ENCODE measurements at regions not wholly inside any gene's neighbourhood (a gene's known extent, or its start where the extent isn't known, plus 50 kb on each side); places are given as distances from the start of the nearest gene placed in this dataset.

DNA sequence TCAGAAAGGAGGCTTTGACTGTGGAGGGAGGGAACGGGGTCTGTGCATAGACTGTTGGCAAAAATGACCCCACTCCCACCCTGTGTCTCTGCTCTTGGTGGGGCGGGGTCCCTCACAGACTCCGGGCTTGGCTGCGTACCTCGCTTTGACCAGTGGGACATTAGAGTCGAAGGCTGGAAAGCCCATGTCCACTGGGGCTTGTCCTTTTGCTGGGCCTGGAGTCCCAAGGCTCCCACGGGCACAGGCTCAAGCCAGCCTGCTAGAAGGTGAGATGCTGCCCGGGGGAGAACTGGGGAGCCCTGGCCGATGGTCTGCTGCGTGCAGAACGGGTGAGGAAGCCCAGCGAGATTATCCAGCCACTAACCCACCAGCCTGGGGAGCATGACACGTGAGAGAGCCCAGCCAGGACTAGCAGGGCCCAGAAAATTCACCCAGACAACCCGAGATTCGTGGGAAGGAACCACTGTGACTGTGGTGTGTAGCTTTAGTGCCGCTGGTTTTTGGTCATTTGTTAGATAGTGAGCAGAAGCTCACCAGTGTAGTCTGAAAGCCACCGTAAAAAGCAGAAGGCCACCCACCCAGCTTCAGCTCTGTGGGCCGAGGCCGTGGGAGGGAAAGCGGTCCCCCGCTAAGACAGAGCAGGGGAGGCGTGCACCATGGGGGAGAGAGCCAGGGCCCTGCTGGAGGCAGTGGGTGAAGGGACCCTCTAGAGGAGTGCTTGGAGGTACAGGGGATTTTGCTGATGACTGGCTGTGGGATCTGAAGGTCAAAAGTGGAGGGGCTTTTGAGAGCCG is 78.3 kb upstream of the C1orf174 start:
- no peak overlapping the region for H2BK20ac ChIP-seq (ENCODE audit: low read depth, low read length)
- ATAC-seq (ENCODE audit: low read depth) (no peak), DNase-seq (no peak)
- no peak overlapping the region for H2AFZ ChIP-seq (replicated peaks; ENCODE audit: low read length, poor library complexity)
- H3K27me3 ChIP-seq (ENCODE audit: control insufficient read depth, insufficient read depth, low read length), result no peaks in the 10 kb centered on the region
- no peak overlapping the region for H3K14ac ChIP-seq (replicated peaks; ENCODE audit: low read depth, low read length)
- POLR2A ChIA-PET (ENCODE audit: unreplicated experiment), result no interaction called here
- no peak overlapping the region for H4K8ac ChIP-seq (ENCODE audit: low read depth in 2 of 2, low read length in 2 of 2)
- no peak overlapping the region for H2AK5ac ChIP-seq (ENCODE audit: low read depth, low read length)
- H3K36me3 ChIP-seq (ENCODE audit: control insufficient read depth, insufficient read depth, low read length), result no peaks in the 10 kb centered on the region
- peaks cover 64% of the 10 kb centered on the region for H3K9me3 ChIP-seq (ENCODE audit: control insufficient read depth, insufficient read depth, low read length)
- H3K79me1 ChIP-seq (ENCODE audit: low read depth in 1 of 2, low read length in 2 of 2), result no peaks in the 10 kb centered on the region
- H4K5ac ChIP-seq (ENCODE audit: low read depth, low read length), result no peak overlapping the region
- H3K18ac ChIP-seq (ENCODE audit: low read depth, low read length), result no peak overlapping the region
- TF ChIP-seq, protein P1, sequence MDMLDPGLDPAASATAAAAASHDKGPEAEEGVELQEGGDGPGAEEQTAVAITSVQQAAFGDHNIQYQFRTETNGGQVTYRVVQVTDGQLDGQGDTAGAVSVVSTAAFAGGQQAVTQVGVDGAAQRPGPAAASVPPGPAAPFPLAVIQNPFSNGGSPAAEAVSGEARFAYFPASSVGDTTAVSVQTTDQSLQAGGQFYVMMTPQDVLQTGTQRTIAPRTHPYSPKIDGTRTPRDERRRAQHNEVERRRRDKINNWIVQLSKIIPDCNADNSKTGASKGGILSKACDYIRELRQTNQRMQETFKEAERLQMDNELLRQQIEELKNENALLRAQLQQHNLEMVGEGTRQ (IDR thresholded peaks at IDR 0.05; ENCODE audit: low read depth, low read length), result no peak
- TF ChIP-seq SMC3 (IDR thresholded peaks at IDR 0.05; ENCODE audit: low read depth, low read length) (no peak), CEBPB (IDR thresholded peaks at IDR 0.05; ENCODE audit: low read depth, low read length) (no peak), CHD1 (IDR thresholded peaks at IDR 0.05; ENCODE audit: low read depth, low read length) (no peak), RAD21 (IDR thresholded peaks at IDR 0.05; ENCODE audit: low read length) (no peak), MAZ (IDR thresholded peaks at IDR 0.05; ENCODE audit: borderline replicate concordance, low read depth, low read length) (no peak), NFE2L2 (IDR thresholded peaks at IDR 0.05; ENCODE audit: low read depth, low read length) (no peak), BHLHE40 (IDR thresholded peaks at IDR 0.05; ENCODE audit: low read depth, low read length) (no peak), MXI1 (IDR thresholded peaks at IDR 0.05; ENCODE audit: borderline replicate concordance, low read depth, low read length) (no peak), MAFK (IDR thresholded peaks at IDR 0.05; ENCODE audit: low read depth, low read length) (no peak), RCOR1 (IDR thresholded peaks at IDR 0.05; ENCODE audit: insufficient replicate concordance, low read length) (no peak), RFX5 (IDR thresholded peaks at IDR 0.05; ENCODE audit: low read depth, low read length) (no peak), FOS (IDR thresholded peaks at IDR 0.05; ENCODE audit: low read depth, low read length) (no peak), POLR2A (IDR thresholded peaks at IDR 0.05; ENCODE audit: low read depth, low read length) (no peak)
- TF ChIP-seq, protein P2, sequence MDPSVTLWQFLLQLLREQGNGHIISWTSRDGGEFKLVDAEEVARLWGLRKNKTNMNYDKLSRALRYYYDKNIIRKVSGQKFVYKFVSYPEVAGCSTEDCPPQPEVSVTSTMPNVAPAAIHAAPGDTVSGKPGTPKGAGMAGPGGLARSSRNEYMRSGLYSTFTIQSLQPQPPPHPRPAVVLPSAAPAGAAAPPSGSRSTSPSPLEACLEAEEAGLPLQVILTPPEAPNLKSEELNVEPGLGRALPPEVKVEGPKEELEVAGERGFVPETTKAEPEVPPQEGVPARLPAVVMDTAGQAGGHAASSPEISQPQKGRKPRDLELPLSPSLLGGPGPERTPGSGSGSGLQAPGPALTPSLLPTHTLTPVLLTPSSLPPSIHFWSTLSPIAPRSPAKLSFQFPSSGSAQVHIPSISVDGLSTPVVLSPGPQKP (IDR thresholded peaks at IDR 0.05; ENCODE audit: borderline replicate concordance, low read depth, low read length), result no peak
- TF ChIP-seq, protein P3, sequence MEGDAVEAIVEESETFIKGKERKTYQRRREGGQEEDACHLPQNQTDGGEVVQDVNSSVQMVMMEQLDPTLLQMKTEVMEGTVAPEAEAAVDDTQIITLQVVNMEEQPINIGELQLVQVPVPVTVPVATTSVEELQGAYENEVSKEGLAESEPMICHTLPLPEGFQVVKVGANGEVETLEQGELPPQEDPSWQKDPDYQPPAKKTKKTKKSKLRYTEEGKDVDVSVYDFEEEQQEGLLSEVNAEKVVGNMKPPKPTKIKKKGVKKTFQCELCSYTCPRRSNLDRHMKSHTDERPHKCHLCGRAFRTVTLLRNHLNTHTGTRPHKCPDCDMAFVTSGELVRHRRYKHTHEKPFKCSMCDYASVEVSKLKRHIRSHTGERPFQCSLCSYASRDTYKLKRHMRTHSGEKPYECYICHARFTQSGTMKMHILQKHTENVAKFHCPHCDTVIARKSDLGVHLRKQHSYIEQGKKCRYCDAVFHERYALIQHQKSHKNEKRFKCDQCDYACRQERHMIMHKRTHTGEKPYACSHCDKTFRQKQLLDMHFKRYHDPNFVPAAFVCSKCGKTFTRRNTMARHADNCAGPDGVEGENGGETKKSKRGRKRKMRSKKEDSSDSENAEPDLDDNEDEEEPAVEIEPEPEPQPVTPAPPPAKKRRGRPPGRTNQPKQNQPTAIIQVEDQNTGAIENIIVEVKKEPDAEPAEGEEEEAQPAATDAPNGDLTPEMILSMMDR (conservative IDR thresholded peaks at IDR 0.05; ENCODE audit: low read depth, low read length), result no peak
- H3K56ac ChIP-seq (ENCODE audit: extremely low read depth, insufficient read depth, low read length), result no peak overlapping the region
- no TSS peak for BruUV-seq (replicated peaks)
- CTCF ChIA-PET, result no interaction called here
- dilution Hi-C loops (cut with HindIII; ENCODE audit: low sequenced_read_pairs, unreplicated experiment), result no loop called here
- in situ Hi-C loops (cut with MboI; ENCODE audit: low sequenced_read_pairs), result no loop called here
- H4K20me1 ChIP-seq (ENCODE audit: insufficient read depth, low read length), result no peaks in the 10 kb centered on the region
- no peaks in the 10 kb centered on the region for H3K9me1 ChIP-seq (ENCODE audit: insufficient read depth, low read length)
- intact Hi-C loops (cut with micrococcal nuclease), result no loop called here
- no peak overlapping the region for H2AK9ac ChIP-seq (replicated peaks; ENCODE audit: low read depth, low read length, poor library complexity)
- no peak overlapping the region for H3K27ac ChIP-seq (ENCODE audit: insufficient read depth, low read length)
- H3K23ac ChIP-seq (ENCODE audit: low read depth, low read length), result no peak overlapping the region
- H3K4me3 ChIP-seq (ENCODE audit: insufficient read depth, low read depth, low read length), result no peak overlapping the region
- no peak overlapping the region for H3K9ac ChIP-seq (ENCODE audit: low read depth, low read length)
- H2BK15ac ChIP-seq (ENCODE audit: low read depth, low read length), result no peak overlapping the region
- H3K4me1 ChIP-seq (ENCODE audit: control insufficient read depth, insufficient read depth, low read length), result no peaks in the 10 kb centered on the region
- 51% methylated on average over 9 of the region's 23 CpGs; no CpG with 5 or more reads in 1 of the 2 experiments for WGBS, 2 experiments (ENCODE audit: extremely low coverage in 2 of 2, insufficient read length in 1 of 2)
- no peak overlapping the region for H2BK120ac ChIP-seq (ENCODE audit: low read depth, low read length)
- H3K4ac ChIP-seq (ENCODE audit: low read depth, low read length), result no peak overlapping the region
- no peak overlapping the region for H4K91ac ChIP-seq (ENCODE audit: insufficient read depth, low read depth, low read length)
- no peak overlapping the region for H2BK5ac ChIP-seq (ENCODE audit: low read depth, low read length, poor library complexity, severe bottlenecking)
- no peak overlapping the region for H3K4me2 ChIP-seq (ENCODE audit: low read depth, low read length)
